ENCODE measurements at regions not wholly inside any gene's neighbourhood (a gene's known extent, or its start where the extent isn't known, plus 50 kb on each side); places are given as distances from the start of the nearest gene placed in this dataset.
"Not testable (repeated sequence)": the region's sequence is repeated elsewhere in the genome, so short reads cannot be mapped to it uniquely, and the experiment has no call there.

- DNase-seq (ENCODE audit: low read depth): no peak
Observed at GRCh38 chr19:28542394-28543243, 670.3 kb downstream of the UQCRFS1 start.

- DNase-seq (ENCODE audit: low read depth): no peak
Observed at GRCh38 chr19:28541602-28542393, 671.2 kb downstream of the UQCRFS1 start.

- DNase-seq (ENCODE audit: low read depth): no peak
Observed at GRCh38 chr19:28541029-28541428, 671.9 kb downstream of the UQCRFS1 start.

- not testable (repeated sequence) for DNase-seq (ENCODE audit: low read depth)
Observed at GRCh38 chr19:28540385-28540784, 672.6 kb downstream of the UQCRFS1 start.

- no peak for DNase-seq (ENCODE audit: low read depth)
Observed at GRCh38 chr19:28539759-28540158, 673.2 kb downstream of the UQCRFS1 start.

- DNase-seq (ENCODE audit: low read depth): not testable (repeated sequence)
Observed at GRCh38 chr19:28538579-28538978, 674.4 kb downstream of the UQCRFS1 start.

- no peak for DNase-seq (ENCODE audit: low read depth)
Observed at GRCh38 chr19:28537896-28538295, 675.1 kb downstream of the UQCRFS1 start.

GRCh38 chr19:28537079-28537478 is 675.9 kb downstream of the UQCRFS1 start:
- no peak for DNase-seq (ENCODE audit: low read depth)

- DNase-seq (ENCODE audit: low read depth): no peak
Observed at GRCh38 chr19:28535352-28535775, 677.6 kb downstream of the UQCRFS1 start.

- DNase-seq (ENCODE audit: low read depth): no peak
Observed at GRCh38 chr19:28534766-28535351, 678.1 kb downstream of the UQCRFS1 start.

GRCh38 chr19:28532765-28533341 is 680.1 kb downstream of the UQCRFS1 start:
- DNase-seq (ENCODE audit: low read depth): no peak

GRCh38 chr19:28531979-28532378 is 681.0 kb downstream of the UQCRFS1 start:
- no peak for DNase-seq (ENCODE audit: low read depth)

- DNase-seq (ENCODE audit: low read depth): no peak
Observed at GRCh38 chr19:28530406-28531035, 682.4 kb downstream of the UQCRFS1 start.

- no peak for DNase-seq (ENCODE audit: low read depth)
Observed at GRCh38 chr19:28526038-28526437, 686.9 kb downstream of the UQCRFS1 start.

GRCh38 chr19:28523619-28524018 is 689.3 kb downstream of the UQCRFS1 start:
- peak; percentile 1 for DNase-seq (ENCODE audit: low read depth)

- no peak for DNase-seq (ENCODE audit: low read depth)
Observed at GRCh38 chr19:28522545-28522922, 690.4 kb downstream of the UQCRFS1 start.

GRCh38 chr19:28521614-28522544 is 691.1 kb downstream of the UQCRFS1 start:
- DNase-seq (ENCODE audit: low read depth): no peak

GRCh38 chr19:28520998-28521568 is 691.9 kb downstream of the UQCRFS1 start:
- DNase-seq (ENCODE audit: low read depth): no peak

Data from myocyte (in vitro differentiated cells).